Epithelial cell of esophagus (primary cell): ENCODE measurements at regions not wholly inside any gene's neighbourhood (a gene's known extent, or its start where the extent isn't known, plus 50 kb on each side); places are given as distances from the start of the nearest gene placed in this dataset.
A peak's percentile ranks its signal among the peaks of the same experiment; 100 is the strongest.

Experiments used
- DNase-seq: peaks from one replicate; pipeline ENCODE4 v3.0.0; 2010; ENCODE audit warnings: low read depth
- H3K4me3 ChIP-seq: 2 replicates; pipeline ENCODE4 v1.5.1; 2011; ENCODE audit warnings: mild to moderate bottlenecking, low read length, control low read depth
- TF ChIP-seq, protein P1 (sequence below): IDR thresholded peaks from 2 replicates; pipeline ENCODE4 v1.5.1; 2011; ENCODE audit warnings: low read depth, mild to moderate bottlenecking, low read length, control low read depth, inconsistent platforms; ENCODE audit not compliant: insufficient read depth; ENCODE audit errors: missing control alignments

DNA sequence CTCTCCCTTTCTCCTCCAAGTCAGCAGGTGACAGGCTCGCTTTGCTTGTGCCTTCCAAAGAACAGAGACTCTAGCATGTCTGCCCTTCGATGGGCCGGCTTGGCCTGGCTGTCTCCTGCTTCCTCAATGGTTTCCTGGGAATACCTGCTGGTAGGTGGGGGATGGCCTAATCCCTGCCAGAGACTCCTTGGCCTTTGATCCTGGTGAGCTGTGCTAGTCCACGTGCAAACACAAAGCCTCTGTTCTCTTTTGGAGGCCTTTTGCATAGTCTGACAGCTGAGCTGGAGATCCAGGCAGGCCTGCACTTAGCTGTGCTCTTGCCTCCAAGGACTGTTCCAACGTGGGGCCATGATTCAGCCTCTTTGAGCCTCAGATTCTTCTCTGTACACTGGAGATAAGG lies 67.6 kb downstream of the ARL4C start:
- TF ChIP-seq, protein P1, sequence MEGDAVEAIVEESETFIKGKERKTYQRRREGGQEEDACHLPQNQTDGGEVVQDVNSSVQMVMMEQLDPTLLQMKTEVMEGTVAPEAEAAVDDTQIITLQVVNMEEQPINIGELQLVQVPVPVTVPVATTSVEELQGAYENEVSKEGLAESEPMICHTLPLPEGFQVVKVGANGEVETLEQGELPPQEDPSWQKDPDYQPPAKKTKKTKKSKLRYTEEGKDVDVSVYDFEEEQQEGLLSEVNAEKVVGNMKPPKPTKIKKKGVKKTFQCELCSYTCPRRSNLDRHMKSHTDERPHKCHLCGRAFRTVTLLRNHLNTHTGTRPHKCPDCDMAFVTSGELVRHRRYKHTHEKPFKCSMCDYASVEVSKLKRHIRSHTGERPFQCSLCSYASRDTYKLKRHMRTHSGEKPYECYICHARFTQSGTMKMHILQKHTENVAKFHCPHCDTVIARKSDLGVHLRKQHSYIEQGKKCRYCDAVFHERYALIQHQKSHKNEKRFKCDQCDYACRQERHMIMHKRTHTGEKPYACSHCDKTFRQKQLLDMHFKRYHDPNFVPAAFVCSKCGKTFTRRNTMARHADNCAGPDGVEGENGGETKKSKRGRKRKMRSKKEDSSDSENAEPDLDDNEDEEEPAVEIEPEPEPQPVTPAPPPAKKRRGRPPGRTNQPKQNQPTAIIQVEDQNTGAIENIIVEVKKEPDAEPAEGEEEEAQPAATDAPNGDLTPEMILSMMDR, result no peak
- DNase-seq, result no peak

DNA sequence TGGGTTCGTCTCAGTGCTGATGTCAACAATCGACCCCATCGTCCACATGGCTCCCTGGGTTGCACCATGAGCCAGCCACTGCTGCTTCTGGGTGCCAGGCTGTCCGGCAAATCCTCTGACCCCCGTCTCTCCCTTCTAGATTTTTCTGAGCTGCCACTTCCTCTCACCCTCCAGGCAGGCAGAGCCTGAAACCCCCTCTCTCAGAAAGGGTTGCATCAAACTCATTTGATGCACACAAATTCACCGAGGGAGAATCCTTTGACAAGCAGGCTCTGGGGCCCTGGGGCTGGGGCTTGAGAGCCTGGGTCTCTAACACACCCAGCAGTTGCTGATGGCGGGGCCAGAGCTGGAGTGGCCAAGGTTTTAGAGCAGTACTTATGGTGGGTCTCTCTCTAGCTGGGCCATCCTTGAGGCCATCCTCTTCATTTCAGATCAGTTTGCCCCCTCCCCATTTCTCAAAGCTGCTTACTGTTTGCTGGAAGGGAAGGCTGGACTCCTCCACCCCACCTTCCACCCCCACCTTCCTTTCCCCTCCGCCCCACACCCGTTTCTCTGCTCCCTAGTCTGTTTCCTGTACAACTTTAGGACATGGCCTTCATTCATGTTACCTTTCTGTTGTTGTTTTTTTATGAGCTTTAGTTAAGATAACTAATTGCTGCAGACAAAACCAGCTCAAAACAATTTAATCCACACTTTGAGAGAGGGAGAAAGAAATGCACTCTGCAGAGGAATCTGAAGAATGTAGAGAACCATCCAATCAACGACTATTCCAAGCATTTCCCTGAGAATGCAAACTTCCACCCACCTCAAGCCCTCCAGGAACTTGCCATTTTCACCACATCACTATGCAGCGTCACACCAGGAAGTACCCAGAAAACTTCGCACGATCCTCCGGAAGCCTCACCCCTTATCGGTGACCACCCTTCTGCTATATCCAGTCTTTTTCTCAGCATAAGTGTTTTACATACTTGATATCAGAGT lies 69.5 kb downstream of the ARL4C start:
- no peak overlapping the region for H3K4me3 ChIP-seq
- TF ChIP-seq, protein P1, result no peak
- no peak for DNase-seq

More for the DNA sequence above, 67.6 kb downstream of the ARL4C start:
- H3K4me3 ChIP-seq, result no peak overlapping the region

- H3K4me3 ChIP-seq, result no peak overlapping the region
- TF ChIP-seq, protein P1, result no peak
- no peak for DNase-seq
These were observed 70.3 kb downstream of the ARL4C start for GRCh38 chr2:234426616-234427015.

- no peak for DNase-seq
- TF ChIP-seq, protein P1, result no peak
- no peak overlapping the region for H3K4me3 ChIP-seq
These were observed 71.0 kb downstream of the ARL4C start for GRCh38 chr2:234425639-234426603.

- H3K4me3 ChIP-seq, result no peak overlapping the region
- TF ChIP-seq, protein P1, result no peak
- DNase-seq, result no peak
These were observed 73.0 kb downstream of the ARL4C start for GRCh38 chr2:234423884-234424283.

GRCh38 chr2:234422981-234423431 lies 73.9 kb downstream of the ARL4C start:
- H3K4me3 ChIP-seq, result no peak overlapping the region
- TF ChIP-seq, protein P1, result no peak
- DNase-seq, result peak; percentile 42
